ENCODE measurements at regions not wholly inside any gene's neighbourhood (a gene's known extent, or its start where the extent isn't known, plus 50 kb on each side); places are given as distances from the start of the nearest gene placed in this dataset.
A peak's percentile ranks its signal among the peaks of the same experiment; 100 is the strongest.

DNA sequence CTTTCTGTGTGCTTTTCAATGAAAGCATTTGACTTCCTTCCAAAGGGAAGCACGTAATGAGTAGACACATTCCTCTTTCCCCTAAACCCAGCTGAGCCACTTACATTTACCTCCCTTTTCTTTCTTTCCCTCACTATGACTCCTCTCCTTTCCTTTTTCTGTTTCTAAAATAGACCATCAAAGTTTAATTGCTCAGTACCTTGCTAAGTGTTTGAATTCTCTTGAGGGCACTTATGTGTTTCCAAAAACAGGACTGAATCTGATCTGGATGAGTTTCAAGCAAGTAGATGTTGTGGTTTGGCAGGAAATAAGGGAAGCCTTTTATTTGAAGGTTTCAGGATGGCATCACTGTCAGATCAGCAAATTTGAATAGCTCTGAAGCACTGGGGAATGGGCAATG is 396.2 kb downstream of the REEP3 start:
- Histone ChIP-seq H3K9ac (no peak overlapping the region), H4K20me1 (ENCODE audit: low read depth) (no peaks in the 10 kb centered on the region), H3K36me3 (no peaks in the 10 kb centered on the region), H3K4me1 (peaks cover 62% of the 10 kb centered on the region), H3K27me3 (no peaks in the 10 kb centered on the region), H2AFZ (replicated peaks) (peak overlapping the region; percentile 27), H3K4me3 (no peak overlapping the region), H3K9me3 (ENCODE audit: low read depth) (no peaks in the 10 kb centered on the region), H3K79me2 (ENCODE audit: low read depth) (no peaks in the 10 kb centered on the region), H3K4me2 (peak overlapping the region; percentile 12), H3F3A (ENCODE audit: low read depth) (peaks cover 29% of the 10 kb centered on the region), H3K27ac (peak overlapping the region; percentile 24)
- no peaks in the 10 kb centered on the region for H3K27me3 Mint-ChIP-seq (ENCODE audit: insufficient read depth, low read depth)
- DNase-seq (ENCODE audit: low spot score) = peak; percentile 24
- no peaks in the 10 kb centered on the region for H3K36me3 Mint-ChIP-seq
- H3K9me3 Mint-ChIP-seq = no peaks in the 10 kb centered on the region
- TF ChIP-seq EZH2phosphoT487 (IDR thresholded peaks at IDR 0.05) (no peak), EZH2 (IDR thresholded peaks at IDR 0.05) (no peak)
- TF ChIP-seq, protein P1, sequence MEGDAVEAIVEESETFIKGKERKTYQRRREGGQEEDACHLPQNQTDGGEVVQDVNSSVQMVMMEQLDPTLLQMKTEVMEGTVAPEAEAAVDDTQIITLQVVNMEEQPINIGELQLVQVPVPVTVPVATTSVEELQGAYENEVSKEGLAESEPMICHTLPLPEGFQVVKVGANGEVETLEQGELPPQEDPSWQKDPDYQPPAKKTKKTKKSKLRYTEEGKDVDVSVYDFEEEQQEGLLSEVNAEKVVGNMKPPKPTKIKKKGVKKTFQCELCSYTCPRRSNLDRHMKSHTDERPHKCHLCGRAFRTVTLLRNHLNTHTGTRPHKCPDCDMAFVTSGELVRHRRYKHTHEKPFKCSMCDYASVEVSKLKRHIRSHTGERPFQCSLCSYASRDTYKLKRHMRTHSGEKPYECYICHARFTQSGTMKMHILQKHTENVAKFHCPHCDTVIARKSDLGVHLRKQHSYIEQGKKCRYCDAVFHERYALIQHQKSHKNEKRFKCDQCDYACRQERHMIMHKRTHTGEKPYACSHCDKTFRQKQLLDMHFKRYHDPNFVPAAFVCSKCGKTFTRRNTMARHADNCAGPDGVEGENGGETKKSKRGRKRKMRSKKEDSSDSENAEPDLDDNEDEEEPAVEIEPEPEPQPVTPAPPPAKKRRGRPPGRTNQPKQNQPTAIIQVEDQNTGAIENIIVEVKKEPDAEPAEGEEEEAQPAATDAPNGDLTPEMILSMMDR (IDR thresholded peaks at IDR 0.05) = no peak
- H3K27ac Mint-ChIP-seq = peak overlapping the region; percentile 70
- H3K4me3 Mint-ChIP-seq = no peak overlapping the region
- peaks cover 55% of the 10 kb centered on the region for H3K4me1 Mint-ChIP-seq

DNA sequence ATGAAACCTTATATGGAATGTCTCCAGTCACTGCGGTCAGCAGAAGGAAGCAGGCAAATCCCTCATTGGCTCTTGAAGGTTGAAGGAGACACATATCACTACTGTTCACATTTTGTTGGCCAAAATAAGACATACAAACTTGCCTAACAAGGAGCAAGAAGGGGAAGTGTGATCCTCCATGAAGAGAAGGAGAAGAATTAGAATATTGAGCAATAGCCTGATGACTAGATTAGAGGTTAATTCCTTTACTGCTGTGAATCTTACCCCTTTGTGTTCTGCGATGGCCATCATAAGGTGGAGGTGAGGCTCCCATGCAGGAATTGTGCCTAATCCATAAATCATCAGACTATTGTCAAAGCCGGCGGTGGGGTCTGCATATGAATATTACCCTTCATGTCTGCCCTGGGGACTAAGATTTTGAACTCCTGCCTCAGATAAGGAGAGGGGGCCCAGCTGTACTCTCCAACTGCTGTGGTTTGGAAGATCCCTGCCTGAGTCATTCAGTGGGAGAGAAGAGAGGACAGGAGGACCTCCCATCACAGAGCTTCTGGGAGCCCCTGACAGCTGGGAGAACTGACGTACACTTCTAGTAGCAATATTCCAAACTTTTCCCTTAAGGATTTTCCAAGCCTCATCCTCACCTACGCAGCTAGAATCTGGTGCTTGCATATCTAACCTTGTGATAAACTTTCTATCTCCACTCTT is 398.5 kb downstream of the REEP3 start:
- H3K4me1 Mint-ChIP-seq = peaks cover 71% of the 10 kb centered on the region
- H3K4me1 ChIP-seq = peaks cover 73% of the 10 kb centered on the region
- H3K4me3 ChIP-seq = no peak overlapping the region
- H3K36me3 ChIP-seq = no peaks in the 10 kb centered on the region
- H3K36me3 Mint-ChIP-seq = no peaks in the 10 kb centered on the region
- peak overlapping the region; percentile 64 for H3K4me2 ChIP-seq
- no peak for DNase-seq (ENCODE audit: low spot score)
- no peak overlapping the region for H3K4me3 Mint-ChIP-seq
- peak overlapping the region; percentile 97 for H3K27ac Mint-ChIP-seq
- H3F3A ChIP-seq (ENCODE audit: low read depth) = peaks cover 37% of the 10 kb centered on the region
- no peaks in the 10 kb centered on the region for H3K79me2 ChIP-seq (ENCODE audit: low read depth)
- H3K27me3 ChIP-seq = no peaks in the 10 kb centered on the region
- no peak overlapping the region for H2AFZ ChIP-seq (replicated peaks)
- H4K20me1 ChIP-seq (ENCODE audit: low read depth) = no peaks in the 10 kb centered on the region
- H3K9me3 ChIP-seq (ENCODE audit: low read depth) = no peaks in the 10 kb centered on the region
- H3K27me3 Mint-ChIP-seq (ENCODE audit: insufficient read depth, low read depth) = no peaks in the 10 kb centered on the region
- no peaks in the 10 kb centered on the region for H3K9me3 Mint-ChIP-seq
- TF ChIP-seq EZH2phosphoT487 (IDR thresholded peaks at IDR 0.05) (no peak), EZH2 (IDR thresholded peaks at IDR 0.05) (no peak)
- TF ChIP-seq, protein P1 (IDR thresholded peaks at IDR 0.05) = no peak
- no peak overlapping the region for H3K9ac ChIP-seq
- no peak overlapping the region for H3K27ac ChIP-seq

DNA sequence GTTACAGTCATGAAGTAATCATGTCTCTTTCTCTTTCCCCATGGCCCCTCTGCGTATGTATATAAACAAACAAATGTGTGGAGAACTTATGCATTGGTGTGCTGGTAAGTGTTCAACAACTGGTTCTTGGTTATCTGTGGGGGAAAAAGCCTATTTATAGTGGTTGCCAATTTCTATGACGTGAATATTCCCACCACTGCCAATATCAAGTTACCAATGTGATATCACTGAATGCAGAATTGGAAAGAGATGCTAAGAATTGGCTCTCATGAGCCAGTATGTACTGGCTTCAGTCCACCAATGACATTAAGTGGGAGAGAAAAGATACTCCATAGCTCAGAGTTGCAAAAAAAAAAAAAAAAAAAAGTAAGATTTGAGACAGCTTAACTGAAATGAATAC is 399.7 kb downstream of the REEP3 start:
- H3K4me1 Mint-ChIP-seq = peaks cover 77% of the 10 kb centered on the region
- no peak overlapping the region for H3K4me3 Mint-ChIP-seq

More for the DNA sequence above, 399.7 kb downstream of the REEP3 start:
- Histone ChIP-seq H3F3A (ENCODE audit: low read depth) (peaks cover 37% of the 10 kb centered on the region), H3K79me2 (ENCODE audit: low read depth) (no peaks in the 10 kb centered on the region), H3K4me2 (peak overlapping the region; percentile 64), H4K20me1 (ENCODE audit: low read depth) (no peaks in the 10 kb centered on the region), H2AFZ (replicated peaks) (no peak overlapping the region), H3K9ac (no peak overlapping the region), H3K27ac (peak overlapping the region; percentile 86), H3K4me1 (peaks cover 73% of the 10 kb centered on the region), H3K9me3 (ENCODE audit: low read depth) (no peaks in the 10 kb centered on the region), H3K4me3 (no peak overlapping the region), H3K27me3 (no peaks in the 10 kb centered on the region), H3K36me3 (no peaks in the 10 kb centered on the region)
- no peak for TF ChIP-seq EZH2phosphoT487 (IDR thresholded peaks at IDR 0.05)
- no peak for TF ChIP-seq EZH2 (IDR thresholded peaks at IDR 0.05)
- TF ChIP-seq, protein P1 (IDR thresholded peaks at IDR 0.05) = no peak
- no peaks in the 10 kb centered on the region for H3K36me3 Mint-ChIP-seq
- H3K27ac Mint-ChIP-seq = no peak overlapping the region
- no peak for DNase-seq (ENCODE audit: low spot score)
- H3K9me3 Mint-ChIP-seq = peaks cover 5% of the 10 kb centered on the region
- no peaks in the 10 kb centered on the region for H3K27me3 Mint-ChIP-seq (ENCODE audit: insufficient read depth, low read depth)

Measured in neural progenitor cell (in vitro differentiated cells).